Esophagus squamous epithelium (tissue), 5 donors: ENCODE measurements at regions not wholly inside any gene's neighbourhood (a gene's known extent, or its start where the extent isn't known, plus 50 kb on each side); places are given as distances from the start of the nearest gene placed in this dataset.
"Not testable (repeated sequence)": the region's sequence is repeated elsewhere in the genome, so short reads cannot be mapped to it uniquely, and the experiment has no call there.

ENCODE experiments used
- DNase-seq: peaks from one replicate; lab custom pipeline; 2025; lab: John Stamatoyannopoulos, UW
- H3K27ac ChIP-seq, 4 donors: fragments of 200-600 bp; sonication (generic); one replicate each; pipeline ENCODE4 v1.5.1; 2016 to 2019; ENCODE audit warnings: mild to moderate bottlenecking in 1 of 4
- H3K27me3 ChIP-seq, 4 donors: fragments of 200-600 bp; sonication (generic); 1 replicate in 3 of 4; 2 replicates in 1 of 4; pipeline versions ENCODE4 v1.5.1 to v1.6.0; 2017 to 2021; ENCODE audit warnings: antibody characterized with exemption in 1 of 4
- H3K36me3 ChIP-seq, 3 donors: fragments of 200-600 bp; sonication (generic); one replicate each; pipeline ENCODE4 v1.5.1; 2016 to 2019
- H3K4me1 ChIP-seq, 3 donors: fragments of 200-600 bp; sonication (generic); one replicate each; pipeline ENCODE4 v1.5.1; 2017 to 2019
- H3K4me3 ChIP-seq, 4 donors: fragments of 200-600 bp; sonication (generic); 1 replicate in 3 of 4; 2 replicates in 1 of 4; pipeline ENCODE4 v1.5.1; 2016 to 2019; ENCODE audit warnings: mild to moderate bottlenecking in 2 of 4, moderate library complexity in 1 of 4
- H3K9me3 ChIP-seq, 3 donors: fragments of 200-600 bp; sonication (generic); one replicate each; pipeline ENCODE4 v1.5.1; 2016 to 2019
- POLR2A ChIP-seq, 4 donors: fragments of 450-650 bp; IDR thresholded peaks; one replicate each; pipeline ENCODE4 v1.6.1; 2017; ENCODE audit warnings: antibody characterized with exemption in 4 of 4, mild to moderate bottlenecking in 4 of 4, moderate library complexity in 3 of 4
- WGBS, 2 donors: methylation state at CpG; one replicate each; pipeline ENCODE4 v1.1.5; 2018; 5-methylcytosine and 5-hydroxymethylcytosine counted together
- intact Hi-C: fragments of 100-400 bp; cut with DNase I; formaldehyde crosslinking; loops from one replicate; pipeline ENCODE4 v1.15.0; 2022
- TF ChIP-seq, protein P1 (sequence below), 6 experiments: fragments of 450-650 bp in 4 of 6; fragments of 200-600 bp in 2 of 6; sonication (generic) in 2 of 6; IDR thresholded peaks; one replicate each; pipeline ENCODE4 v1.5.1; 2016 to 2019; ENCODE audit warnings: antibody characterized with exemption in 6 of 6, mild to moderate bottlenecking in 4 of 6, moderate library complexity in 4 of 6
- donor health status: DM: yes; HTN: yes; CAD: no.

DNA sequence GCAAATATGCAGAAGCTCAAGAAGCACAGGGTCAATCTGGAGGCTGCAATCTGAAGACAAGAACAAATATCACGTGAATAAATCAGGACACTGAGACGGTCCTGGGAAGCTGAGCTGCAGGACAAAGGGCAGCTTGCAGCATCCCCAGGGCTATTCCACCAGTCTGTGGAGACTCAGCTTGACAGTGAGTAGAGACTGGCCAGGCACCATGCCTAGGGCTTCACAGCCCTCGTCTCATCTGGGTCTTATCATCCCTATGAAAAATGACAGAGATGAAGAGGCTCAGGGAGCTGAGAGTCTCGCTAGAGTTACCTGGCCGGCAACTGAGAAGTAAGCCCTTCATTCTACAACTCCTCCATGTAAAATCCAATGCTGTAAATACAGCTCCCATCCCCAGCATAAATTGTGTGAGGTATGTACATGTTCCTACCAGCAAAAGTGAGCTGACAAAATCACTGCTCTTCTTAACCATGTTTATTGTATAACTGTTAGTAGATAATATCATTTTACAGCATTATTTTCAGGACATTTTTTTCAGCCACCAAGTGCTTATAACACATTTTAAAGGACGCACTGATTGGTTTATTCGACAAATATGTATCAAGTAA, 186.6 kb upstream of the IGFBP3 start:
- TF ChIP-seq, protein P1, sequence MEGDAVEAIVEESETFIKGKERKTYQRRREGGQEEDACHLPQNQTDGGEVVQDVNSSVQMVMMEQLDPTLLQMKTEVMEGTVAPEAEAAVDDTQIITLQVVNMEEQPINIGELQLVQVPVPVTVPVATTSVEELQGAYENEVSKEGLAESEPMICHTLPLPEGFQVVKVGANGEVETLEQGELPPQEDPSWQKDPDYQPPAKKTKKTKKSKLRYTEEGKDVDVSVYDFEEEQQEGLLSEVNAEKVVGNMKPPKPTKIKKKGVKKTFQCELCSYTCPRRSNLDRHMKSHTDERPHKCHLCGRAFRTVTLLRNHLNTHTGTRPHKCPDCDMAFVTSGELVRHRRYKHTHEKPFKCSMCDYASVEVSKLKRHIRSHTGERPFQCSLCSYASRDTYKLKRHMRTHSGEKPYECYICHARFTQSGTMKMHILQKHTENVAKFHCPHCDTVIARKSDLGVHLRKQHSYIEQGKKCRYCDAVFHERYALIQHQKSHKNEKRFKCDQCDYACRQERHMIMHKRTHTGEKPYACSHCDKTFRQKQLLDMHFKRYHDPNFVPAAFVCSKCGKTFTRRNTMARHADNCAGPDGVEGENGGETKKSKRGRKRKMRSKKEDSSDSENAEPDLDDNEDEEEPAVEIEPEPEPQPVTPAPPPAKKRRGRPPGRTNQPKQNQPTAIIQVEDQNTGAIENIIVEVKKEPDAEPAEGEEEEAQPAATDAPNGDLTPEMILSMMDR (IDR thresholded peaks at IDR 0.05), result no peak
- TF ChIP-seq POLR2A (IDR thresholded peaks at IDR 0.05), result no peak
- 78 to 84% methylated on average over 7 of the region's 7 CpGs for WGBS, 2 donors
- DNase-seq, result no peak
- H3K27me3 ChIP-seq, result no peaks in the 10 kb centered on the region
- H3K4me1 ChIP-seq, result no peaks in the 10 kb centered on the region
- no peak overlapping the region for H3K27ac ChIP-seq
- no peak overlapping the region for H3K4me3 ChIP-seq
- intact Hi-C loops, result no loop called here
- H3K36me3 ChIP-seq, result no peaks in the 10 kb centered on the region
- H3K9me3 ChIP-seq, result no peaks in the 10 kb centered on the region

DNA sequence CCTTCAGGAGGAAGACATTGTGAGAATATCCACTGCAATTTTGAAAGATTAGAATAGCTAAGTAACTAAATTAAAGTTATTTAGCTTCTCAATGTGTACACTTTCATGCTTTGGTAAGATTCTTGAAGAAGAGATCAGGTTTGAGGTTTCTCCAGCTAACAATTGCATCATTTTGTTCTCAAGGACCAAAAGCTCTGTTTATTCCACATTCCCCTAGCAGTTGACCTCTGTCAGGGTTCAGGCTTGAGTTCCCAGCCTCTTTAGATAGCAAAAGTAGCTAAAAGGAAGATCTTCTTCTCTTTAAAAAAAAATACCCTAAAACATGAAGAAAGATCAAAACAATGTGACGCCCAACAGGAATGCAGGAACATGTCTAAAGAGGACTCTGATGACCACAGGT, 179.4 kb upstream of the IGFBP3 start:
- H3K4me1 ChIP-seq, result no peaks in the 10 kb centered on the region
- intact Hi-C loops, result no loop called here
- no peaks in the 10 kb centered on the region for H3K9me3 ChIP-seq
- no peak overlapping the region for H3K27ac ChIP-seq
- TF ChIP-seq, protein P1 (IDR thresholded peaks at IDR 0.05), result no peak
- TF ChIP-seq POLR2A (IDR thresholded peaks at IDR 0.05), result no peak
- H3K27me3 ChIP-seq, result no peaks in the 10 kb centered on the region
- no peak for DNase-seq
- H3K36me3 ChIP-seq, result no peaks in the 10 kb centered on the region
- 87 to 100% methylated on average over 1 of the region's 1 CpG for WGBS, 2 donors
- H3K4me3 ChIP-seq, result no peak overlapping the region

DNA sequence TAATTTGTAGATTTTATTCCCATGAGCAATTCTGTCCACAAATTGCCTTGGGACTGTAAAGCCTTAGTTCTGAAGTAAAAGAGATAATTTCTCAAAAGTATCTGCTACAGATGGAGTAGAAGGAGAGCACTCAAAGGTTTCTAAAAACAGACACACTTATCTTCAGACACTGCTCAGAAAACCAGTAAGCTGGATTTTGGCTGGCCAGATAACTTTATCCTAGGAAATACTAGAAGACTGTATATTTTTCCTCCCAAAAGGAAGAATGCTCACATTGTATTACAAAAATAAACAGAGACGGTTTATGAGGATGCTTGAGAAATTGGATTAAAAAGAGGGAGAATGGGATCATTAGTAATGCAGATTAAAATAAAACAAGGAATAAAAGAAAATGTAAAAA, 178.0 kb upstream of the IGFBP3 start:
- TF ChIP-seq, protein P1 (IDR thresholded peaks at IDR 0.05), result no peak
- no peak for TF ChIP-seq POLR2A (IDR thresholded peaks at IDR 0.05)
- Histone ChIP-seq H3K36me3 (no peaks in the 10 kb centered on the region), H3K27me3 (no peaks in the 10 kb centered on the region), H3K9me3 (no peaks in the 10 kb centered on the region), H3K4me3 (no peak overlapping the region), H3K27ac (no peak overlapping the region), H3K4me1 (no peaks in the 10 kb centered on the region)
- WGBS, 2 donors, result 62 to 65% methylated on average over 1 of the region's 1 CpG
- intact Hi-C loops, result no loop called here
- DNase-seq, result no peak

DNA sequence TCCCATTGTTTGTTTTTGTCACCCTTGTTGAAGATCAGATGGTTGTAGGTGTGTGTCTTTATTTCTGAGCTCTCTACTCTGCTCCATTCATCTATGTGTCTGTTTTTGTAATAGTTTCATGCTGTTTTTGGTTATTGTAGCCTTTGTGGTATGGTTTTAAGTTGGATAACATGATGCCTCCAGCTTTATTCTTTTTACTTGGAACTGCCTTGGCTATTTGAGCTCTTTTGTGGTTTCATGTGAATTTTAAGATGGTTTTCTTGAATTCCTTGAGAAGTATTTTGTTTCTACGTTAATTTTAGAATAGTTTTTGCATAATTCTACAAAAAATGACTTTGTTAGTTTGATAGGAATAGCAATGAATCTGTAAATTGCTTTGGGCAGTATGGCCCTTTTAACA, 170.0 kb upstream of the IGFBP3 start:
- no peaks in the 10 kb centered on the region for H3K27me3 ChIP-seq
- no peak for DNase-seq
- H3K9me3 ChIP-seq, result no peaks in the 10 kb centered on the region
- intact Hi-C loops, result no loop called here
- WGBS, 2 donors, result 36 to 45% methylated on average over 1 of the region's 1 CpG
- H3K36me3 ChIP-seq, result no peaks in the 10 kb centered on the region
- no peaks in the 10 kb centered on the region for H3K4me1 ChIP-seq
- TF ChIP-seq, protein P1 (IDR thresholded peaks at IDR 0.05), result no peak
- no peak for TF ChIP-seq POLR2A (IDR thresholded peaks at IDR 0.05)
- H3K27ac ChIP-seq, result no peak overlapping the region
- H3K4me3 ChIP-seq, result no peak overlapping the region

DNA sequence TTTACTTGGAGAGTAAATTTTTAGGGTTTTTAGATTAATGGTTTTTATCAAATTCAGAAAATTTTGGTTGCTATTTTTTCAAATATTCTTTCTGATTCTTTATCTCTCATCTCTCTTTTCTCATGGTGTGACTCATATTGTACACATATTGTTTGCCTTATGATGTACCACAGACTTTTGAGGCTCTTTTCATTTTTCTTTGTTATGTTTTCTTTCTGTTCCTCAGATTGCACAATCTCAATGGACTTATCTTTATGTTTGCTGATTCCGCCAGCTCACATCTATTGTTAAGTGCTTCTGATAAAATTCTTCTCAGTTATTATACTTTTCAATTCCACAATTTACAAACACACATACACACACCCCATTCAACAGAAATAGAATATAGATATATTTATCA, 168.2 kb upstream of the IGFBP3 start:
- no peaks in the 10 kb centered on the region for H3K36me3 ChIP-seq
- DNase-seq, result no peak
- H3K27me3 ChIP-seq, result no peaks in the 10 kb centered on the region
- intact Hi-C loops, result no loop called here
- no peaks in the 10 kb centered on the region for H3K9me3 ChIP-seq
- H3K4me3 ChIP-seq, result no peak overlapping the region
- WGBS, 2 donors, result 90 to 92% methylated on average over 1 of the region's 1 CpG
- no peak for TF ChIP-seq POLR2A (IDR thresholded peaks at IDR 0.05)
- TF ChIP-seq, protein P1 (IDR thresholded peaks at IDR 0.05), result no peak
- H3K27ac ChIP-seq, result no peak overlapping the region
- H3K4me1 ChIP-seq, result no peaks in the 10 kb centered on the region

DNA sequence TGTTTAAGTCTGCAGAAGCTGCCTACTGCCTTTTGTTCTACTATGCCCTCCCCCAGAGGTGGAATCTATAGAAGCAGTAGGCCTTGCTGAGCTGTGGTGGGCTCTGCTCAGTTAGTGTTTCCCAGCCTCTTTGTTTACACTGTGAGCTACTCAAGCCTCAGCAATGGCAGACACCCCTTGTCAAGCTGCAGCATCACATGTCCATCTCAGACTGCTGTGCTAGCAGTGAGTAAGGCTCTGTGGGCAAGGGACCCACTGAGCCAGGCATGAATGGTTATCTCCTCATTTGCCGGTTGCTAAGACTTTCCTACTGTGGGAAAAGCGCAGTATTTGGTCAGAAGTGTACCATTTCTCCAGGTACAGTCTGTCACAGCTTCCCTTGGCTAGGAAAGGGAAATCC, 167.4 kb upstream of the IGFBP3 start:
- H3K27ac ChIP-seq, intact Hi-C loops, H3K4me1 ChIP-seq, H3K36me3 ChIP-seq, DNase-seq, H3K9me3 ChIP-seq, H3K27me3 ChIP-seq, H3K4me3 ChIP-seq: not testable (repeated sequence)
- WGBS, 2 donors, result 97 to 100% methylated on average over 2 of the region's 2 CpGs
